ENCODE measurements at regions not wholly inside any gene's neighbourhood (a gene's known extent, or its start where the extent isn't known, plus 50 kb on each side); places are given as distances from the start of the nearest gene placed in this dataset.

DNA sequence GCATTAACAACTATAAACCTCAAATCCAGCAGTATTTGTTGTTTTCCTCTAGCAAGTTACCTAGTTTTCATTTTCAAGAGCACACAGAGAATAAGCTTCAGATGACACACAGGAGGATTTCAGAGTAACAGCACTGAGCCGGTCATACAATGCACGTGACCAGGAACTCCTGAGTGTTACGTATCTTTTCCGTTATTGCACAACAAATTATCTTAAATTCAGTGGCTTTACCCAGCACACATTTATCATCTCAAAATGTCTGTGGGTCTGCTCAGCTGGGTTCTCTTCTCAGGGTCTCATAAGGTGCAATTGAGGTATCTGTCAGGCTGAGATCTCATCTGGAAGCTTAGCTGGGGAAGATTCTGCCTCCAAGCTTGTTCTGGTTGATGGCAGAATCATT is 379.5 kb upstream of the KLHL29 start:
- TF ChIP-seq POLR2A (IDR thresholded peaks at IDR 0.05) (no peak), POLR2AphosphoS5 (IDR thresholded peaks at IDR 0.05) (no peak)
- TF ChIP-seq, protein P1, sequence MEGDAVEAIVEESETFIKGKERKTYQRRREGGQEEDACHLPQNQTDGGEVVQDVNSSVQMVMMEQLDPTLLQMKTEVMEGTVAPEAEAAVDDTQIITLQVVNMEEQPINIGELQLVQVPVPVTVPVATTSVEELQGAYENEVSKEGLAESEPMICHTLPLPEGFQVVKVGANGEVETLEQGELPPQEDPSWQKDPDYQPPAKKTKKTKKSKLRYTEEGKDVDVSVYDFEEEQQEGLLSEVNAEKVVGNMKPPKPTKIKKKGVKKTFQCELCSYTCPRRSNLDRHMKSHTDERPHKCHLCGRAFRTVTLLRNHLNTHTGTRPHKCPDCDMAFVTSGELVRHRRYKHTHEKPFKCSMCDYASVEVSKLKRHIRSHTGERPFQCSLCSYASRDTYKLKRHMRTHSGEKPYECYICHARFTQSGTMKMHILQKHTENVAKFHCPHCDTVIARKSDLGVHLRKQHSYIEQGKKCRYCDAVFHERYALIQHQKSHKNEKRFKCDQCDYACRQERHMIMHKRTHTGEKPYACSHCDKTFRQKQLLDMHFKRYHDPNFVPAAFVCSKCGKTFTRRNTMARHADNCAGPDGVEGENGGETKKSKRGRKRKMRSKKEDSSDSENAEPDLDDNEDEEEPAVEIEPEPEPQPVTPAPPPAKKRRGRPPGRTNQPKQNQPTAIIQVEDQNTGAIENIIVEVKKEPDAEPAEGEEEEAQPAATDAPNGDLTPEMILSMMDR (IDR thresholded peaks at IDR 0.05) = no peak
